CD4-positive, alpha-beta T cell treated with Interleukin-12 subunit alpha and Interleukin-12 subunit beta, for 1 hour (primary cell): ENCODE measurements at regions not wholly inside any gene's neighbourhood (a gene's known extent, or its start where the extent isn't known, plus 50 kb on each side); places are given as distances from the start of the nearest gene placed in this dataset.
"Not testable (repeated sequence)": the region's sequence is repeated elsewhere in the genome, so short reads cannot be mapped to it uniquely, and the experiment has no call there.

Source experiments
- DNase-seq: peaks from one replicate; pipeline ENCODE4 v3.0.0-alpha.2; 2020

- no peak for DNase-seq
These were observed 333.3 kb upstream of the CNR1 start for GRCh38 chr6:88499436-88499835.

DNA sequence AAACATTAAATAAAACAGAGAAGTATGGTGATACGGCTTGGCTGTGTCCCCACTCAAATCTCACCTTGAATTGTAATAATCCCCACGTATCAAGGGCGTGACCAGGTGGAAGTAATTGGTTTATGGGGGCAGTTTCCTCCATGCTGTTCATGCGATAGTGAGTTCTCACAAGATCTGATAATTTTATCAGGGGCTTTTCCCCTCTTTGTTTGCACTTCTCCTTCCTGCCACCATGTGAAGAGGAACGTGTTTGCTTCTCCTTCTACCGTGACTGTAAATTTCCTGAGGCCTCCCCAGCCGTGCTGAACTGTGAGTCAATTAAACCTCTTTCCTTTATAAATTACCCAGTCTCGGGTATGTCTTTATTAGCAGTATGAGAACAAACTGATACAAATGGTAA lies 331.3 kb upstream of the CNR1 start:
- DNase-seq, result not testable (repeated sequence)

GRCh38 chr6:88494401-88495140 lies 328.4 kb upstream of the CNR1 start:
- DNase-seq, result no peak

DNA sequence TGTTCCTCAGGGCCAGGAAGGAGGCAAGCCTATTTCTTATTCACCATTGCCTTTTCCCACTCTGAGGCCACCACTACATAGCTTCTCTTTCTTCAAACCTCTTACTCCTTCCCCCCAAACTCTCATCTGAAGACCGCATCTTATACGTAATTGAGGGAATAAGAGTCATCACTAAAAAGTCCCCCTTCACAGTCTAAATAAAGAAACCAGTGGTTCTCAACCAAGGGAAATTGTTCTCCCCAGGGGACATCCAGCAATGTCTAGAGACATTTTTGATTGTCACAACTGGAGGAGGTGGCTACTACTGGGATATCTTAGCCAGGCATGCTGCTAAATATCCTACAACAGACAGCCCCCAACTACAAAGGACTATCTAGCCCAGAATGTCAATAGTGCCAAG lies 327.6 kb upstream of the CNR1 start:
- DNase-seq, result no peak

DNA sequence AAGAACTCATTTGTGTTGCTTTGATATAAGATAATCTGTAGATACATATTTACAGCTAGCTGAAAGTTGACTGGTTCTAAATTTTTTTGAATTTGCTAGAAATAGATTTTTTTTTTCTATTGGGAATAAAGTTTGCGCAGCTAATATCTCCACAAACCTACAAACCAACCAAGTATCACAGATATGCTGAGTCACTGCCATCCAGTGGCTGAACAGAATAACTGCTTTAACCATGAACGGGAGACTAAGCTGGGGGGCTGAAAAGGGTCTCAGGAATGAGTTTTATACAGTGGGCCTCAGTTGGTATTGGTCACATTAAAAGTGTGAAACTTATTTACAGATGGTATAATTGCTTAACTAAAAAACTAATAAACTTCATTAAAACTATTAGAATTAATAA lies 326.7 kb upstream of the CNR1 start:
- DNase-seq, result no peak

DNA sequence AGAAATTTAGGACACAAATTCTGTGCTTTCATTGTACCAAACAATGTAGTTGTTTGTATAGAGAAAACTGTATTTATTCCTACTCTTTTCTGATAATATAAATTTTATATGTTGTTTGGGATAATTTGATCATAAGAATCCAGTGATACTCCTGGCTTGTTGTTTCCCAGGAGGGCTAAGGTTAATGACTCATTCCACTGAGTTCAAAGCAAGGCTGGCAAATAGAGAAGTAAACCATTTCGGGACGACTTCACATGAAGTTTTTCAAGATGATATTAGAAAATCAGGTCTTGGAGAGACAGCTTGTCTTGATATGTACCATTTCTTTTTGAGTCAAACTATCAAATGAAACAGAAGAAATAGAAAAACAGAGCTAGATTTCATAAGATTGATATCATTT lies 326.1 kb upstream of the CNR1 start:
- DNase-seq, result no peak

DNA sequence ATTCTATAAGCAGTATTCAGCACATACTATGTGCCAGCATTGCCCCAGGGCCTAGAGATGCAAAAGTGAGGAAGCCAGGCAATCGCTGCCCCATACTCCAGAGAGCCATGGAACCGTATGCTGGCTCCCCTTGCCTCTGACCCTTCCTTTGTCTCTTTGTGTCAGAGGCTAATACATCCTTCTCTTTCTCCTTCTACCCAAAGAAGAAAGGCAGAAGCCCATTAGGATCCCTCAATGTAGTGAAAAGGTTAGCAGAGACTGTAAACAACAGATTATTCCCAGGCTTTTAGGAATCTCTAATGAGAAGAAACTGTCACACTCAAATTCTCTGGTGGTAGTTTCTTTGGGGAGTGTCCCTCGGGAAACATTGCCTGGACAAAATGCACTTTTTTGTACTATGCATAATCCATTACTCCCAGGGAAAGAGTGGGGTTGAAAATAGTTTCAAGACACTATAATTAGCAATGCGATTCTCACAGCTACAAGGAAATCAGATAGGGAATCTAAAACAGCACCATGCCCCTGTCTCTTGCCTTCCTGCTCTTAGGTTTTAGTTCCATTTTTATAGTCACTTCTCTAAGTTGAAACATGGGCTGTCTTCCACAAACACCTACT lies 325.2 kb upstream of the CNR1 start:
- DNase-seq, result no peak

DNA sequence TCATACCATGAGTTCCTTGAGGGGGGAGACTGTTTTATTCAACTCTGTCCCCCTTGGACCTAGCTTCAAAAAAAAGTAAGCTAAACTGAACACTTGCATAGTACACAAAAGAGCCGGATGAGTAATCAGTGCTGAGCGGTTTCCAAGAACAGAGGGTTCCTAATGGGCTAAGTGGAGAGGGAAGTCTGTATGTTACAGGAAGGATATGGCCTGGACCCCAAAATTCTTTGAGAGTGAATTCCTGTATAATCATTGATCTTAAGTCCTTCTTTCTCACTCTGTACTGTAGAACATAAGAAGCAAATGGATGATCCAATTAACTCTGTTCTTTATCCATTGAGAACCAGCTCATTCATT lies 324.7 kb upstream of the CNR1 start:
- DNase-seq, result no peak

GRCh38 chr6:88490195-88490907 lies 324.2 kb upstream of the CNR1 start:
- no peak for DNase-seq

- DNase-seq, result no peak
These were observed 317.3 kb upstream of the CNR1 start for GRCh38 chr6:88483424-88483823.

DNA sequence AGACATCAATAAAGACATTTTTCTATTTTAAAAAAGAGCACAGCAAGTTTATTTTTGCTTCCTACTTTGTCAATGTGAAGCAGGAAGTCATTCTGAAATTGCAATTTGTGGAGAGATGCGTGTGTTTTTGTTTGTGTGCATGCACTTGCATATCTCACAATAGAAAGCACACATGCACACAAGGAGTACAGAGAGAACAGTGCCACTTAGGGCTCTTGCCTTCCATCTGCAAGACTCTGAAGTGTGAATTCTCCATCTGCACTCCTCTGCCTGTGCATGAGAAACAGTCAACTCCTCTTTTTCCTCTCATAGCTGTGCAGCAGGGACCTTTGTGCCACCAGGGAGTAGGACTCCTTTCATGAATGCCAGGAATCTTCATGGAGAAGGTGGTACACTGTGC lies 316.3 kb upstream of the CNR1 start:
- DNase-seq, result no peak

- no peak for DNase-seq
These were observed 315.4 kb upstream of the CNR1 start for GRCh38 chr6:88481519-88481918.

- DNase-seq, result no peak
These were observed 314.7 kb upstream of the CNR1 start for GRCh38 chr6:88480816-88481215.

DNA sequence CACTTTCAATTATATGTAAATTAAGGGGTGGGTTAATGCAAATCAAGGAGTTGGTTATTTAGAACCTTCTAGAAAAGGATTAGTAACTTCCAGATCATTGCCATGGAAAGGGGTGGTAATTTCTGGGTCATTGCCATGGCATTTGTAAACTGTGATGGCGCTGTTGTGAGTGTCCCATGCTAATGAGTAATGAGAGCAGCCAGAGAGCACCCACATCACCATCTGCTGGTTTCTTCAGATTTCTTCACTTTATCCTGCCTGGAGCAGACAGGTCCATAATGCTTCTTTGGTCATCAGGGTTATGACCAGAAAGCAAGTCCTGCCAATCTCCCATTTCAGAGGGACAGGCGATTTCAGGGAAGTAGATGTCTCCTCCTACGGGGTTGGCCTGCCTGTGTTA lies 311.3 kb upstream of the CNR1 start:
- no peak for DNase-seq

- DNase-seq, result no peak
These were observed 310.2 kb upstream of the CNR1 start for GRCh38 chr6:88476388-88476787.

- no peak for DNase-seq
These were observed 308.6 kb upstream of the CNR1 start for GRCh38 chr6:88474720-88475119.

DNA sequence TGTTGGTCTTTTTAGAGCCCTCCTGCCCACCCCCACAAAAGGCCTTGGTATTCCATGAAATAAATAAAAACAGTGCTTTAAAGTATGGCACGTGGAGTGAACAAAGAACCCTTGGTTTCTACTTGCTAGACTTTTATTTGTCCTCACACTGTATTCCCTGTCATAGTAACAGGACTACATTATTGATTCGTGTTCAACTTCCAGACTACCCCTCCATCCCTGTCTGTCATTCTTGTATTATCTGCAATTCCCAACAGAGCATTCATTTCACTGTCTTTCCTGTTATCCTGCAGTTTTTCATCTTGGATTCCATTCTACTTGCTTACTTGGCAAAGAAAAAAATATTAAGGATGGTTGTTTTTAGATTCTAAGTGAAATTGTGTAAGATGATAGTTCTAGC lies 307.4 kb upstream of the CNR1 start:
- no peak for DNase-seq

GRCh38 chr6:88472851-88473525 lies 306.8 kb upstream of the CNR1 start:
- no peak for DNase-seq

DNA sequence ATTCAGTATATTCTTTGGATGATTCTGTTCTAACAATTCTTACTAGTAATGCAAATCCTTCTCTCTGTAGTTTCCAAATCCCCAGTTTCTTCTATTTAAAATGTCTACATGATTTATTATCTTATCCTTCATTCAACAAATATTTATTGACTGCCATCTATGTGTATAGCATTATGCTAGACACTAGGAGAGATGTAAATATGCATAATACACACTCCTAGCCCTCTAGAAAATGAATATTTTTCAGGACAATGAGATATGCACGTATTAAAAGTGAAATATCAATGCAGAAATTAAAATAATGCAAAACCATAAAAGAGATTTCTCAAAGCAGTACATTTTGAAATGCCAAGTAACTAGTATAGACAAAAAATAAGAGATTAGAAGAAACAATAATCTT lies 293.5 kb upstream of the CNR1 start:
- no peak for DNase-seq

DNA sequence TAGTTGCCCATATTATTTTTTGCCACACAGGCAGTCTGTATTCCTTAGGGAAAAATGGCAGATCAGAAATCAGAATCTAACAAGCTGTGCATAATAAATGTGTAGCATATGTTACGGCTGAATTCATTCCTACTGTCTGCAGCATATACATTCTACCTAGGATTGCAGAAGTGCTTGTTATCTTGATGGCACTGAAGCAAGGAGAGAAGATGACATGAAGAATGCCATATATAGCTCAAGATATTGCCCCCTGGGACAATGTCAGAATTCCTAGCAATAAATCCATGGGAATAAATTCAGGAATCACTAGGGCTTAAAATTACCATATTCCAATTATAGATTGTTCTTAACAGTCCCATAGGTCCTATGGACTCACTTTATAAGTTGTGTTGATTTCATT lies 293.0 kb upstream of the CNR1 start:
- DNase-seq, result no peak

GRCh38 chr6:88458662-88459061 lies 292.5 kb upstream of the CNR1 start:
- DNase-seq, result no peak

DNA sequence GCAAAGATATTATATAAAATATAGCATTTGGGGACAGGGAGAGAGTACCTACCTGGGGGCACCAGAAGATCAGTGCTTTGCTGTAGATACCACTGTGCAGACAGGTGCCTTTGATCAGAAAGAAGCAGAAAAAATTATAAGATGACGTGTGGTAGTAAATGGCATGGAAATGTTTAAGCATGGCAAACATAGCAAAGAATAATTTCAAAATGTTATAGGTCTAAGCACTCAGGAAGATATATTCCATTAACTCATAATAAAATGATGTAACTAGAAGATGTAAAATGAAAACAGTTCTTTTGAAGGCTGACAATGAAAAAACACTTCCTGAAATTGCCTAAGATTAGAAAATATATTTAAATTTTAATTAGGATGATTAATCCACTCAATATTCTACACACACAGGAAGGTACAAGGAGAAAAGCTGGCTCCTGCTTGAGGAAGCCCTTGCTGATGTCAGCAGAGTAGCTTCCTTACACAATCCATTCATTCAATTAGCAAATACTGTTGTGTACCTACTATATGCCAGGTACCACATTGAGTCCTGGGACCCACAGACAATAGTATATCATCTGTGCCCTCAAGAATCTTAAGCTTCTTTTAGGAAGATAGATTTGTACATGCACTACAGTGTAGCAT lies 290.2 kb upstream of the CNR1 start:
- no peak for DNase-seq

DNA sequence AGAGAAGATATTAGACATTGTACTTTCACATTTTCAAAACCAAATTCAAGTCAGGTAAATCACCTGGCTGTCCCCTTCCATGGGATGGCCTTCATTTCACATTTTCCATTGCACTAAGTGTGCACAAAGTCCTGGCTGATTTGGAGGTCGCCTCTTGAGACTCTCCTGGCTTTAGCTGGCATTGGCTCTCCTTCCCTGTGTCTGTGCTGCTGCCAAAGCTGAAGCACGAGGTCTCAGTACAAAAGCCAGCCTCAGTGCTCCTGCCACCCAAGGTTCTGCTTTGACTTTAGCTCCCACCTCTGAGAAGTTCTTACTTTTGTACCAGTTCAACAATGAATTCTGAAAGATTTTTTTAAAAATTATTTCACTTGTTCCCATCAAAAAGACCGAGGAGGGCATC lies 289.2 kb upstream of the CNR1 start:
- DNase-seq, result no peak
